ENCODE measurements at regions not wholly inside any gene's neighbourhood (a gene's known extent, or its start where the extent isn't known, plus 50 kb on each side); places are given as distances from the start of the nearest gene placed in this dataset.
"Not testable (repeated sequence)": the region's sequence is repeated elsewhere in the genome, so short reads cannot be mapped to it uniquely, and the experiment has no call there.

DNA sequence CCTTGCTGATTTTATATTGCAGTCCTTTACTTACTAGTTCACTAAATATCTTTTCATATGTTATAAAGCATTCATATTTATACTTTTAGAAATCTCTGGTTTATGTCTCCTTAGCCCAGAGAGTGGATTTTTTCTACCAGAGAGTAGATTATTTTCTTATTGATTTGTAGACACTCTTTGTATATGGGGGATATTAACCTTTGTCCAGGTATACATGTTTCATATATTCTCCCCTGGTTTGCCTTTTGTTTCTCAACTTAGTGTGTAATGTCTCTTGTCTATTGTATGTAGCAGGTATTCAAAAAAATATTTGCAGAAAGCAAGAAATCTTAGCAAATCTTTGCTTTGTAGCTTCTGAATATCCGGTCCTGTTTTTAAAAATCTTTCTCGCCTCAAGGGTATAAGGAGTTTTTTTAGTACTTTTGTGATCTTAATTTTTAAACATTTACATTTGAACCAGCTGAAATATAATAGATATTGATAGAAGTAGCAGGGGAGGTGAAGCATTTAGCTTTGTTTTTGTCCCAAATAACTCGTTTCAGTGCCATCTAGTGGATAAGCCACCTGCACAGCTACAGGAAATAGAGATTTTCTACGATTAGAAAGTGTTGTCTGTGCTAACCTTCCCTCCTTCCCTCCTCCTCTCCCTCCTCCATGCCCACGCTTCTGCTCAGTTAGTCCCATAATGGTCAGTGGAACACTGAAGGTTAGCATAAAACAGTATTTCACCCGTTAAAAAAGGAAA, 97.0 kb downstream of the PHETA1 start:
- no peak for DNase-seq

DNA sequence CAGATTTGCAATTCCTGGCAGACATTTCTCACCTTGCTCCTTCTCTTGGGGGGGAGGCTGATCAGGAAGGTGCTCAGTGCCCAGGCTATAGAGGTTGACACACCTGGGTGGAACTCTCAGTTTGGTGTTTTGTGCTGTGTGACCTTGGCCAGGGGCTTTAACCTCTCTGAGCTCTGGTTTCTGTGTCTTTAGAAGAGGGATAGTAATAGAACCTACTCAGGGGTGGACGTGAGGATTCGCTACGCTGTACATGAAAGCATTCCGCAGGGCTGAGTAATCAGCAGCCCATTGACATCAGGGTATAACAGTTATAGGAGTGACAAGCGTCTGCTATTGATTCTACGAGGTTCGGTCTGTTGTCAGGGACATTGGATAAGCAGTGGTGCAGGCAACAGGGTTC, 98.1 kb downstream of the PHETA1 start:
- DNase-seq = no peak

DNA sequence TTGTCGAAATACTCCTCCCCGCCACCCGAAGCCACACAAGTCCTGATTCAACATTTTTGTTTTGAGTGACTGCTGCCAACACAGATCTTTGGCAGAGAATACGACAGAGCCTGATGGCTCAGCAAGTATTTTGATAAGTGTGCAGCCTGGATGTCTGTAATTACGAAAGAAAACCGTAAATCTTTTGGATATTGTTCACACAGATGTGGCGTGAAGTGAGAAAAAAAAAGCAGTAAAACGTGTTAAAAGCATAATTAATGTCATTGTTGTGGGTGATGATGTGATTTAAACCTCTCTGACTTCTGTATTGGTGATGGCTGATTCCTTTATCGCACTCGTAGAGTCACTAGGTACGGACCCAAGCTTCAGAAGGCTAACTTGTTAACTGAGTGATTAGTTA, 98.7 kb downstream of the PHETA1 start:
- DNase-seq = no peak

DNA sequence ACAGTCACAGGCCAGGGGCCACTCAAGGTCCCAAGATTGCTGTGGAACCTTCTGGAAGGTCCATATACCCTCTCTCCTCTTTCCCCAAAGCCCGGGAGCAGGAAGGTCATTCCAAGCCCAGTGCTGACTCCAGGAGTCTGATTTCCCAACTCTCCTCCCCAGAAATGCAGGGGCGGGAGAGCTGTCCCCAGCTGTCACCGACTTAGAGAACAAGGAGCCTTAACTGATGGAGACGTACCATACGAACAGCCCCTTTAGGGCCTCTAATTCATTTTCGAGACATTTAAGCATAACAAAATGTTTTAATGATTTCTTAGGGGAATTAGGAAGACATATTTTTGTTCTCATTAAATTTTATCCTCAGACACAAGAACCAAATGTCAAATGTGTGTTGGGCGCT, 99.2 kb downstream of the PHETA1 start:
- DNase-seq = no peak

DNA sequence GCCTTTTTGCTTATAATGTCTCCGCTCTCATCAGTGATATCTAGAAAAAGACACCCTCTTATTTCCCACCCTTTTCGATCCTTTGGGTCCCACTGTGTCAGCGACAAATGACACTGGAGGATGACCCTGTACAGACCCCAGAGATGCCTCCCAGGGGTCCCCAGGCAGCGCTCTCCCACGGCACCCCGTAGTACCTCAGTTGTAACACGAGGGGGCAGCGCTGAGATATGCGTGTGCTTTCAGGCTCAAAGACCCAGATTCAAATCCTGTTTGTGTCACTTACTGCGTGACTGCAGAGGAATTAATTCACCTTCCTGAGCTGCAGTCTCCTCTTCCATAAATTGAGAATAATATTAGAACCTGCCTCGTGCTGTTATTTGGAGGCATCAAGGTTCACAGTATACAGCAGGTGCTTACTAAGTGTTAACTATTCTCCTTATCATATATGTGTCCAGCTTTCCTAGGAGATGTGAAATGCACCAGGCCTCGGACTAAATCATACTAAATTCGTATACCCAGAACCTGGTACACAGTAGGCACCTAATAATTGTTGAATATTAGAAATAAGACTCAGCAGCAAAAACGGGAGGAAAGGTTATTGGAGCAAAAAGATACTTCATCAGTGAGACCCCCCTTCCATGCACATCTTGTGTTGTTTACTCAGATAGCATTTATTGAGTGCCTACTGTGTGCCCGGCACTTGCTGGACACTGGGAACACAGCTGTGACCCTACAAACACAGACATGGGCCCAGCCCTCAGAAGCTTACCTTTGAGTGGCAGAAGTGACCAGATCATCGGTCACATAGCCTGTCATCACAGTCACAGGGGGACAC, 99.9 kb downstream of the PHETA1 start:
- peak; percentile 16 for DNase-seq

DNA sequence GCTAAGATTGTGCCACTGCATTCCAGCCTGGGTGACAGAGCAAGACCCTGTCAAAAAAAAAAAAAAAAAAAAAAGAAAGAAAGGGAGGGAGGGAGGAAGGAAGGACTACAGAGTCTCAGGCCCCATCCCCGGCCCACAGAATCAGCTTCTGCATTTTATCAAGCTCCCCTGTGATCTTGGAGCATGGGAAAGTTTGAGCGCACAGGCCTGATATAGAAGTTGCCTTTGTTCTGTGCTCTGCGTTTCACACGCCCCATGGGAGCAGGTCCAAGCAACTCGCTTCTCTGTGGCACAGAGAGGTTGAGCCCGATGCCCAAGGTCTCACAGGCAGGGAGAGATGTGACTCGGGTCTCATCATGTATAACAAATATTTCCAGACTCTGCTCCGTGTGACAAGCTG, 101.8 kb downstream of the PHETA1 start:
- no peak for DNase-seq

DNA sequence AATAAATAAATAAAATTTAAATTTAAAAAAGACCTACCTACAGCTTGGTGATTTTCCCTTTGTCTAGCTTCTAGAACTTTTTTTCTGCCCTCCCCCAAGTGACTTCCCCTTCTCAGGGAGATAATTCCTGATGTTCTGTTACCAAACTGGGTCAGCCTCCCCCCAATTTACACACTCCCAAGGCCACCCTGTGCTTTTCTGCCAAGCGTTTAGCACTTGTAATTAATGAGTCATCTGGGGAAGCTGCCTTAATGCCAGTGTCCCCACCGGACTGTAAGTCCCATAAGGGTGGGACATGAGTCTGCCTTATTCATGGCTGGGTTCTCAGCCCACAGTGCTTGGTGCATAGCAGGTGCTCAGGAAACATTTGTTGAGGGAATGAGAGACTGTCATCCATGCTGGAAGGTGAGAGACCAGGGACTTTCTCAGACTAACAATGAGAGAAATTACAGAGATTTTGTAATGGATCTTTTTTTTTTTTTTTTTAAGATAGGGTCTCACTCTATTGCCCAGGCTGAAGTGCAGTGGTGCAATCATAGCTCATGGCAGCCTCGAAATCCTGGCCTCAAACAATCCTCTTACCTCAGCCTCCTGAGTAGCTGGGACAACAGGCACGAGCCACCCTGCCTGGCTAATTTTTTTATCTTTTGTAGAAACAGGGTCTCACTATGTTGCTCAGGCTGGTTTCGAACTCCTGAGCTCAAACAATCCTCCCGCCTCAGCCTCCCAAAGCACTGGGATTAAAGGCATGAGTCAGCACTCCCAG, 106.8 kb downstream of the PHETA1 start:
- DNase-seq = no peak

DNA sequence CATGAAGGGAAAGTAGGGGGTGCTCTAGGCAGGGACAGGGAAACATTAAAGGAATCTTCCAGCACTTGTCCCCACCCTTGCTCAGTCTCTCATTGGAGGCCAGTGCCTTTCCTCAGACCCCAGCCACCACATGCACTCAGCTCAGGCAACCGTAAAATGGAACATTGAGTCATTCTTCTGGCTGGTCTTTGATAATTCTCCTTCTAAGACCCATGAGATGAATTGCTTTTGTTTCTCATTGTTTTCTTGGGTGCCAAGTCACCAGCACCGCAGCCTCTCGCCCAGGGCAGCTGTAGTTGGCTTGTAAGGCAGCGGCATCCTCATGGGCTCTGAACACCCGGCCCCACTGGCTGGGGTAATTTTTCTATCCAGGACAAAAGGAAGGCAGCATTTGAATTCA, 108.2 kb downstream of the PHETA1 start:
- DNase-seq = no peak

DNA sequence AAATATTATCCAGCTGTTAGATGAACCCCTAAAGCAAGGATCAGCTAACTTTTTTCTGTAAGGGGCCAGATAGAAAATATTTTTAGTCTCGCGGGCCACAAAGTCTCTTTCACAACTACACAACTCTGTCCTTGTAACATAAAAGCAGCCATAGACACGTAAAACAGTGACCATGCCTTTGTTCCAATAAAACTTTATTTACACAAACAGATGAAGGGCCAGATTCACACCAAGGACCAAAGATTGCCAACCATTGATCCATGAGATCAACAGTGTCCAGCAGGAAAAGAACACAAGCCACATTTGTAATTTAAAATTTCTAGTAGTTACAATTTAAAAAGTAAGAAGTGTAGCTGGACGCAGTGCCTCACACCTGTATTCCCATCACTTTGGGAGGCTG, 109.7 kb downstream of the PHETA1 start:
- no peak for DNase-seq

DNA sequence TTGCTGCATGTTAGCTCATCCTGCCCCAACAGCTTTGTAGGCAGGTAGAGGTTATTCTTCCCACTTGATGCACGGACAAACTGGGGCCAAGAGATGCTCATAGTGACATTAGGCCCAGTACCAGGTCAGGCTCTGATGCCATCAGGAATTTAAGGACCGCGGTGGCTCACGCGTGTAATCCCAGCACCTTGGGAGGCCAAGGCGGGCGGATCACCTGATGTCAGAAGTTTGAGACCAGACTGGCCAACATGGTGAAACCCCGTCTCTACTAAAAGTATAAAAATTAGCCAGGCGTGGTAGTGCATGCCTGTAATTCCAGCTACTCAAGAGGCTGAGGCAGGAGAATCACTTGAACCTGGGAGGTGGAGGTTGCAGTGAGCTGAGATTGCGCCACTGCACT, 110.8 kb downstream of the PHETA1 start:
- not testable (repeated sequence) for DNase-seq

DNA sequence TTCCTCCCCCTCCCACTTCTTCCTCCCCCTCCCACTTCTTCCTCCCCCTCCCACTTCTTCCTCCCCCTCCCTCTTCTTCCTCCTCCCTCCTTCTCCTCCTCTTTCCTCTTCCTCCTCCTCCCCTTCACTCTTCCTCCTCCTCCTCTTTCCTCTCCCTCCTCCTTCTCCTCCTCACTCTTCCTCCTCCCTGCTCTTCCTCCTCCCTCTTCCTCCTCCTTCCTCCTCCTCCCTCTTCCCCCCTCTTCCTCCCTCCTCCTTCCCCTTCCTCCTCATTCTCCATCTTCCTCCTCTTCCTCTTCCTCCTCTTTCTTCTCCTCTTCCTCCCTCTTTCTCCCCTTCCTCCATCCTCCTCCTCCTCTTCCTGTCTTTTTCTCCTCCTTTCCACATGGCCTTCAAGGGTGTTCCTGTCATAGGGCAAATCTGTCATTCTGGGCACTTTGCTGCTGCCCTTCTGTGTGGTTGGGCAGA, 111.4 kb downstream of the PHETA1 start:
- no peak for DNase-seq

DNA sequence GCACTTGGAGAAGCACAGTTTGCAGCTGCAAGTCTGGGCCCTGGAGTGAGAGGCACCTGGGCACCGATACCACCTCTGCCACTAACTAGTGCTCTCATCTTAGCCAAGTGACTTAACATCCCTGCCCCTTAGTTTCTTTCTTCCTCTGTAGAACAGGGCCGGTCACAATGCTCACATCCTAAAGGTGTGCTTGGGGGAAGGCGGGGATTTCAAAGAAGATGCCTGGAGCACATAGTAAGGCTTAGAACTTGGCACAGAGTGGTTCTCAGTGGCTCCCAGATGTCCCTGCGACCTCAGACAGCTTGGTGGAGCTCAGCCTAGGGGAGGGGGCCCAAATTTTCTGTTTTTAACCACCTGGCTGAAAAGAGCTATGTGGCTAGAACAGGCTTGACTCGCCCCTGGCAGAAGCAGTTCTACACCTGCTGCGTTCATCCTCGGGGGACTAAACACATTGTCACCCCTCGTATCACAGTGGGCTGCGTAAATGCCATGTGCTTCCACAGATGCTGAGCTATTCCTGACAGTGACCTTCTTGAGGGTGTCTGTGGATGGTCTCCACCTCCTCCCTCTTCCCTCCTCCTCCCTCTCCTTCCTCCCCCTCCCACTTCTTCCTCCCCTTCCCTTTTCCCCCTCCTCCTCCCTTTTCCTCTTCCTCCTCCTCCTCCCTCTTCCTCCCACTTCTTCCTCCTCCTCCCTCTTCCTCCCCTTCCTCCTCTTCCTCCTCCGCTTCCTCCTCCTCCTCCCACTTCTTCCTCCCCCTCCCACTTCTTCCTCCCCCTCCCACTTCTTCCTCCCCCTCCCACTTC, 112.1 kb downstream of the PHETA1 start:
- no peak for DNase-seq

DNA sequence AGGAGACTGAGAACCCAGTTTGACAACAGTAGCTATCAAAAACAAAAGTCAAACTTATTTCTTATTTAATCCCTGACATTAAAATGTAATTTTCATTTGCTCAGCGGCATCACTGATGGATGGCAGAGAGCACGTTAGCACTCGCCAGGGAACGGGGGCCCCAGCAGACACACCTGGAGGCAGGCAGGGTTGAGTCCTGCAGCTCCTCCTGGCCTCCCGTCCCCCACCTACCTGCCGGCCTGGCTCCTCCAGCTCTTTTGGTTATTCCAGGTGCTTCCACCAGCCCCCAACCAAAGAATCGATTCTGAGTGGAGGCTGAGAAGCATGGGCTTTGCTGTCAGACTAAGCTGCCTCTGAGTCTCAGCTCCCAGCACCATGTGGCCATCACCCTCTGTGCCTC, 113.6 kb downstream of the PHETA1 start:
- DNase-seq = no peak

DNA sequence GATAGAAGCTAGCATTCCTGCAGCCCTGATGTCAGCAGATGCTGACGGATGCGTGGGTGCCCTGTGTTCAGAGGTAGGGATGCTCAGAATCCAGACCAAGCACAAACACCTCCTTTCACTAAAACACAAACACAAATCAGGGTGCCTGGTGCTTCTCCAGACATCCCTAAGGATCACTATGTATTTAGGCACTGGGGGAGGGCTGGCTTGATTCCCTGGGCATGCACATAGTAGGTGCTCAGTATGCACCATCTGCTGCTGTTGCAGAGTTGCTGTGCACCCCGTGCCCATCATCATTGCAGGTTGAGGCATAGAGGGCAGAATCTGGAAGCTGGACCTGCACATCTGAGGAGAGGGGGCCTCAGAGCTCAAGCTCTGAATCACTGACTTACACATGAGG, 114.8 kb downstream of the PHETA1 start:
- DNase-seq = no peak

DNA sequence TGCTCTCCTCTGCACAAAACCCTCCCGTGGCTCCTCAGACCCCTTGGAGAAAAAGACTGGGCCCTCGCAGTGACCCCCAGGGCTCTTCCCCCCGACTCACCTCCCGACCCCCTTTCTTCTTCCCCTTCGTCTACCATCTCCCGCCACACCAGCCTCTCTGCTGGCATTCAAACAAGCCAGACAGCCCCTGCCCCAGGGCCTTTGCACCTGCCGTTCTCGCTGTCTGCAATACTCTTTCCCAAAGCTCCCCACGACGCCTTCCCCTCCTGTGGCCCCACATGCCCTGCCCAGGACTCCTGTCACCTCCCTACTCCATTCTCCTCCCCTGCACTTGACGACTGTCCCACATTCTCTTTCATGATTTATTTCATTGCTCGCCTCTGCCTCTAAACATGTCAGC, 115.7 kb downstream of the PHETA1 start:
- DNase-seq = no peak

DNA sequence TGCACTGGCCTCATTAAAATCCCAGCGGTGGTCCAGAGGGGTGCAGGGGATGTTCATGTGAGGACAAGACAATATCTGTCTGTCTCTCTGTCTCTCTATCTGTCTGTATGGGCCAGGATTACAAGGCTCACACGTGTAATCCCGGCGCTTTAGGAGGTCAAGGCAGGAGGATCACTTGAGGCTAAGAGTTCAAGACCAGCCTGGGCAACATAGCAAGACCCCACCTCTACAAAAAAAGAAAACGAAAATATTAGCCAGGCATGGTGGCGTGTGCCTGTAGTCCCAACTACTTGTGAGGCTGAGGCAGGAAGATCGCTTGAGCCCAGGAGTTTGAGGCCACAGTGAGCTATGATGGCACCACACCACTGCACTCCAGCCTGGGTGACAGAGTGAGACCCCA, 117.1 kb downstream of the PHETA1 start:
- DNase-seq = no peak

DNA sequence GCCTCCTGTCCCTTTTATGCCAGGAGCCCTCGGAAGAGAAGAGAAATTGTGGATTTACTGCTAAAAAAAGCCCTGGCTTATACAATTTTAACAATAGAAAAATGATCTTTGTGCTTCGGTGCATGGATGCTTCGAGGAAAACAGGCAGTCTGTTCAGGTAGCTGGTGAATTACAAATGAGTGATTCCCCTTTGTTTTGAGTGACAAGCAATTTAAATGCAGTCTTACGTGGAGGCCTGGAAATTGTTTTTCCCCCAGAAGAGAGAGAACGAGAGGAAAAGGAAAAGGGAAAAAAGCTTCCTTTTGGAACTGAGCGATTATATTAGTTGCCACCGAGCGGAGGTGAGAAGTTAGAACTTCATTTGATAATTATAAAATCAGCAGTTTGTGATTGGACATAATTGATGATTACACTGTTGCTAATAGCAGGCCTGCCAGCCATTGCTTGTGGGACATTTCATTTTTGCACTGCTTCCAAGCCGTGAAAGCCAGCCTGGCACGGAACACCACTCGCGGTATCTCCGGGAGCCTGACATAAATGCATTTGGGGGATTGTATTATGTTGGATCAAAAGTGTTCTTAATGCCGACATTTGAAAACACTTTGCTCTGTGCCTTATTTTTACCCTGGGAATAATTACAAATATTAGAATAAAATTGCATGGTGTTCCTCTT, 117.7 kb downstream of the PHETA1 start:
- DNase-seq = no peak

DNA sequence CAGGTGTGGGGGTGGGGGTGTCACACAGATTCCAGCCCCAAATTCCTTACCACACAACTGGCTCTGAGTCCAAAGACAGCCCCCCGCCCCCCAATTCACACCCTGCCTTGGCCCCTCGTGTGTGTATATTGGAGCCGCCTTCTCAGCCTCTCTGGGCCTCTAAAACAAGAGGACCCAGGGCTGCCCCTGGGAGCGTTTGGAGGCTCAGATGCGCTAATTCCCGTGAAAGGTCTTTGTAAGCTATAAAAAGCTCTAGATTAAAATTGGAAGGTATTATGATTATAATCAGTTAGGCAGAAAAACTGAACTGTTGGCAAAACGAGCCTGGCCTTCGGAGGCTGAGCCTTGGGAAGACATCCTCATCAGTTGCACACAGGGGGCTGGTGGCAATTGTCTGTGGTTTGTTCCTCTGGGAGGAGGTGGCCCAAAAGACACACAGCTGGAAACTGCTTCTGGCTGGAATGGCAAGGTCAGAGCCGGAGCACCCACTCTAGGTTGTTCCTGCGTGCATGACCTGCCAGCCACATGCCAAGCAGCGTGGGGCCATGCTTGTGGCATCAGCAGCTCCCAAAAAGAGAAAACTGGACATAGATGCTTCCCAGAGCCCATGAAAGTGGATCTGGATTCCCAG, 118.5 kb downstream of the PHETA1 start:
- no peak for DNase-seq

DNA sequence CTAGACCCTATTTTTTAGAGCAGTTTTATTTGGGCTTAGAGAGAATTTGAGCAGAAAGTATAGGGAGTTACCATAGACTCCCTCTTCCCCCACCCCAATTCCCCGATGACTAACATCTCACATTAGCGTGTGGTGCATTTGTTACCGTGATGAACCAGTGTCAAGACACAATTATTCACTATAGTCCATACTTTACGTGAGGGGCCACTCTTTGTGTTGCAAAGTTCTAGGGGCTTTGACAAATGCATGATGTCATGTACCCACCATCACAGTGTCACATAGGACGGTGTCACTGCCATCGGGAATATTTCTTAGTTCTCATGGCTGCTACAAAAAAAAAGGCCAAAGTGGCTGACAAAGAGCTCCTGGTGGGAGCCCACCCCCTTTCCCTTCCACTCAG, 119.1 kb downstream of the PHETA1 start:
- no peak for DNase-seq

DNA sequence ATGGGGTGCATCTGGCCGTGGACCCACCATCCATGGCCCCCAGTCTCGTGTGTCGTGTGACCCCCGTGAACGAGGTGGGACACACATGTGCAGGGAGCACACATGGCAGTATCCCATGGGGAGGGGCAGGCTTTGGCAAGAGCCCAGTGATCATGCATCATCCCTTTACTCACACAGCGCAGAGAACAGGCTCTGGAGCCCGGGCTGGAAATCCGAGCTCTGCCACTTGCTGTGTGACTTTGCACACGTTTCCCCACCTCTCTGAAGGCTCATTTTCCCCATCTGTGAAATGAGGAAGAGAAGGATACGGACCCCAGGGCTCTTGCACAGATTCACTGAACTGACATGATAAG, 119.9 kb downstream of the PHETA1 start:
- DNase-seq = peak; percentile 53

DNA sequence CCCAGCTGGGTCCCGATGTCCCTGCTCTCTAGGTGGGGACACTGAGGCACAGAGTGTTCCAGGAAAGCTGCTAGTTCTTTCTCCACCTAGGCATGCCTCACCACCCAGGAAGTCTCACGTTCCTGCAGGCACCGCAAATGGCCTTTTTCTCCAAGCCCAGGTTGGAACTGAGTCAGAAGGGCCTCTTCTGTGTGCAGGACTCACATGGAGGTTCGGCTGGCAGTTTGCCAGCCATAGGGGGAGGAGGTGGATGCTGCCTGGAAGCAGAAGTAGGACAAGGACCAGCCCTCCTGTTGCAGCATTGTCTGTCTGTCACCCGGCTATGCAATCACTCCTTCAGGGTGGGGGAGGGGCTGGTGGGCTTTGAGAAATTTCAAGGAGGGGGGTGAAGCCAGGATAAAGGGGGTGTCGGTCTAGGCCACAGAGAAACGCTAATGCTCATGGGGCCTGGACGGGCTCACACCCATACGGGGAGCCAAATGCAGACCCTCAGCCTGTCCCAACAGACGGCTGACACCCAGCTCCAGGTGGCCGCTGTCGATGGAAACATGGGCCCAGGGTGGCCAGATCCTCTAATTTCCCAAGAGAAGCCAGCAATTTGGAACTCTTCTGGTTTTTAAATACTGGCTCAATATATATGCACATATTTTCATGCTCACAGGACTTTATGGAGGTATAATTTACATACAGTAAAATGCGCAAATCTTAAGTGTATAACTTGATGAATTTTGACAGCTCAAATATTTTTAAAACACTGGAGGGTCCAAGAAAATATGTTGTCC, 120.5 kb downstream of the PHETA1 start:
- DNase-seq = no peak
